MCF 10A (cell line): ENCODE measurements at regions not wholly inside any gene's neighbourhood (a gene's known extent, or its start where the extent isn't known, plus 50 kb on each side); places are given as distances from the start of the nearest gene placed in this dataset.

Source experiments
- BruUV-seq: library from RNA; stranded (reverse); fragments of 400-500 nt; replicated peaks from 2 replicates; lab custom pipeline; 2021; lab: Mats Ljungman, UMichigan
- CTCF ChIA-PET: fragments of 300-600 bp; sonication (Branson Sonifier 250); formaldehyde crosslinking; extraction: SDS; loops from one replicate; lab custom pipeline; 2021; ENCODE audit warnings: antibody characterized with exemption, inconsistent platforms; lab: Yijun Ruan, JAX
- POLR2A ChIA-PET: fragments of 300-600, 350-650 bp; sonication (Branson Sonifier 250); formaldehyde crosslinking; extraction: SDS; loops from one replicate; lab custom pipeline; 2020; ENCODE audit warnings: antibody characterized with exemption, inconsistent platforms; lab: Yijun Ruan, JAX
- DNase-seq: peaks from one replicate; pipeline ENCODE4 v3.0.0-alpha.2; 2018; ENCODE audit not compliant: unreplicated experiment
- H3K27ac Mint-ChIP-seq: one replicate; pipeline ENCODE4 v1.8.0; 2022; ENCODE audit warnings: mild to moderate bottlenecking, low read depth, mixed read lengths; ENCODE audit not compliant: unreplicated experiment
- H3K27me3 Mint-ChIP-seq: one replicate; pipeline ENCODE4 v1.8.0; 2022; ENCODE audit warnings: mixed read lengths; ENCODE audit not compliant: insufficient read depth, unreplicated experiment
- H3K36me3 Mint-ChIP-seq: one replicate; pipeline ENCODE4 v1.8.0; 2022; ENCODE audit warnings: mild to moderate bottlenecking, moderate library complexity, mixed read lengths; ENCODE audit not compliant: insufficient read depth, unreplicated experiment
- H3K4me1 Mint-ChIP-seq: one replicate; pipeline ENCODE4 v1.8.0; 2022; ENCODE audit warnings: mixed read lengths; ENCODE audit not compliant: insufficient read depth, unreplicated experiment
- H3K4me3 Mint-ChIP-seq: one replicate; pipeline ENCODE4 v1.8.0; 2022; ENCODE audit warnings: mild to moderate bottlenecking, moderate library complexity, mixed read lengths; ENCODE audit not compliant: unreplicated experiment
- H3K9me3 Mint-ChIP-seq: one replicate; pipeline ENCODE4 v1.8.0; 2022; ENCODE audit warnings: mixed read lengths; ENCODE audit not compliant: unreplicated experiment
- intact Hi-C: fragments of 100-400 bp; cut with micrococcal nuclease; formaldehyde crosslinking; loops from 2 replicates; pipeline ENCODE4 v1.14.1; 2022
- TF ChIP-seq, protein P1 (sequence below): fragments of 200-600 bp; IDR thresholded peaks from one replicate; pipeline ENCODE4 v1.8.0; 2022; ENCODE audit warnings: antibody characterized with exemption, mild to moderate bottlenecking; ENCODE audit not compliant: unreplicated experiment

GRCh38 chr13:22740264-22740663 is 440.5 kb upstream of the SGCG start:
- no TSS peak for BruUV-seq
- TF ChIP-seq, protein P1, sequence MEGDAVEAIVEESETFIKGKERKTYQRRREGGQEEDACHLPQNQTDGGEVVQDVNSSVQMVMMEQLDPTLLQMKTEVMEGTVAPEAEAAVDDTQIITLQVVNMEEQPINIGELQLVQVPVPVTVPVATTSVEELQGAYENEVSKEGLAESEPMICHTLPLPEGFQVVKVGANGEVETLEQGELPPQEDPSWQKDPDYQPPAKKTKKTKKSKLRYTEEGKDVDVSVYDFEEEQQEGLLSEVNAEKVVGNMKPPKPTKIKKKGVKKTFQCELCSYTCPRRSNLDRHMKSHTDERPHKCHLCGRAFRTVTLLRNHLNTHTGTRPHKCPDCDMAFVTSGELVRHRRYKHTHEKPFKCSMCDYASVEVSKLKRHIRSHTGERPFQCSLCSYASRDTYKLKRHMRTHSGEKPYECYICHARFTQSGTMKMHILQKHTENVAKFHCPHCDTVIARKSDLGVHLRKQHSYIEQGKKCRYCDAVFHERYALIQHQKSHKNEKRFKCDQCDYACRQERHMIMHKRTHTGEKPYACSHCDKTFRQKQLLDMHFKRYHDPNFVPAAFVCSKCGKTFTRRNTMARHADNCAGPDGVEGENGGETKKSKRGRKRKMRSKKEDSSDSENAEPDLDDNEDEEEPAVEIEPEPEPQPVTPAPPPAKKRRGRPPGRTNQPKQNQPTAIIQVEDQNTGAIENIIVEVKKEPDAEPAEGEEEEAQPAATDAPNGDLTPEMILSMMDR, result peak; percentile 9
- peaks cover 4% of the 10 kb centered on the region for H3K9me3 Mint-ChIP-seq
- ChIA-PET CTCF (no interaction called here), POLR2A (no interaction called here)
- no peak overlapping the region for H3K27ac Mint-ChIP-seq
- DNase-seq, result no peak
- H3K27me3 Mint-ChIP-seq, result no peaks in the 10 kb centered on the region
- no peak overlapping the region for H3K4me3 Mint-ChIP-seq
- intact Hi-C loops, result no loop called here
- no peaks in the 10 kb centered on the region for H3K4me1 Mint-ChIP-seq
- H3K36me3 Mint-ChIP-seq, result no peaks in the 10 kb centered on the region

DNA sequence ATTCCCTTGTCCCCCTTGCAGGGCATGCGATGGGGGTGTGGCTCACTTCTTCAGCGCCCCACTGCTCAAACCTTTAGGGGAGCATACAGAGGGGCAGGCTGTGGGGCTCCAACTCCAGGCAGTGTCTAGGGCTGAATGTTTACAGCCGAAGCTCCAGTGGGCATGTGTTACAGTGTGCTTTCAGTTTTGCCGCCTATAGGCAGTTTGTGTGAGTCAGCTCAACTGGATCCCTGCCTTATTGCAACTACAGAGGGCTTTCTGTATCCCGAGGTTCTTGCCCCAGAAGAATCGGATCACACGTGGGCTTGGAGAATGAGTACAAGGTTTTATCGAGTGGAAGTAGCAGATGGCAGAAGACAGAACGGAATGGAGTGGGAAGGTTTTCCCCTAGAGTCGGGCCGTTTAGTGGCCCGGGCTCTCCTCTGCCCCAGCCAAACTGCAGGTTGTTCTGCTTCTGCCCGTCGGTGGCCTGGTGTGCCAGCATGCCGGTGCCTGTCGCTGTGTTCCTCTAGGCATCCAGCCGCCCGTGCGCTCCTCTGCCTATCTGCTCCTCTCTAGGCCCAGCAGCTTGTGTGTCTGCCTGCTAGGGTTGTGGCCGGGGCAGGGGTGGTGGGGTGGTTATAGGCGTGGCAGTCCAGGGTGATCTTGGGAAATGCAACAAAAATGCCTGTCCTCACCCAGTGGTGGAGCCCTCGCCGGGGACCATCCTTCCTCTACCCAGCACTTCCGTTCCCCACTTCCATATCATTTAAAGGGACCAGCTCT is 435.9 kb upstream of the SGCG start:
- no peak for DNase-seq
- Mint-ChIP-seq H3K27ac (peak overlapping the region; percentile 43), H3K4me1 (peaks cover 5% of the 10 kb centered on the region), H3K36me3 (no peaks in the 10 kb centered on the region), H3K27me3 (no peaks in the 10 kb centered on the region), H3K4me3 (no peak overlapping the region), H3K9me3 (peaks cover 4% of the 10 kb centered on the region)
- intact Hi-C loops, result no loop called here
- no TSS peak for BruUV-seq
- CTCF ChIA-PET, result no interaction called here
- POLR2A ChIA-PET, result interaction anchor here (0.6 kb wide), 1 partner anchor 1036 kb away, joined by 3 read pairs; no protein-coding TSS in a partner anchor
- TF ChIP-seq, protein P1, result no peak

DNA sequence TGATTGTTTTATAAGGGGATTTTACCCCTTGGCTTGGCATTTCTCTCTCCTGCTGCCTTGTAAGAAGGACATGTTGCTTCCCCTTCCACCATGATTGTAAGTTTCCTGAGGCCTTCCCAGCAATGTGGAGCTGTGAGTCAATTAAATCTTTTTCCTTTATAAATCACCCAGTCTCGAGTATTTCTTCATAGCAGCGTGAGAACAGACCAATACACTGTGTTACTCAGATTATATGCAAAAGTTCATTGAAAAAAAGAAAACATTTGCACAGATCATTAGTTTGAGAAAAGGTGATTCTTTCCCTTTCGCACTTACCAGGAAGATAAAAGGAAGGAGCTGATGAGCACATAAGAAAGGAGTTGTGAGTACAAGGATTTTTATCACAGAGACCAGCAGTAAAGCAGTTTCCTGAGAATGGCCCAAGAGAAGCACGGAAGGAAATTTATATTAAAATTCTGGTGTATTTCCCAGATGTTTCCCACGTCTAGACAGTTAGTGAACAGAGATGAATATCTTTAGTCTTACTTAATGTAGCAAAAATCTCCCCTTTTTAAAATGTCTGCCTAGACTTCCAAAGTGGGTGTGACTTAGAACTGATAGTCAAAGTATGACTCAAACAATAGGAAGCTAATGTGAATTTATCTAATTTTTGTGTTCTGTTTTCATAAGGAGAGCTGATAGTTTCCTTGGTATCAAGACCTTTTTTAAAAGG is 431.8 kb upstream of the SGCG start:
- Mint-ChIP-seq H3K4me1 (peaks cover 5% of the 10 kb centered on the region), H3K27ac (peak overlapping the region; percentile 8), H3K27me3 (no peaks in the 10 kb centered on the region), H3K9me3 (peaks cover 16% of the 10 kb centered on the region), H3K4me3 (no peak overlapping the region), H3K36me3 (no peaks in the 10 kb centered on the region)
- POLR2A ChIA-PET, result interaction anchor here (0.6 kb wide), 1 partner anchor 427 kb away, joined by 3 read pairs; no protein-coding TSS in a partner anchor
- no TSS peak for BruUV-seq
- DNase-seq, result no peak
- CTCF ChIA-PET, result interaction anchor here (0.5 to 1.6 kb wide), 6 partner anchors 11 to 1124 kb away, joined by 3 to 6 read pairs (median 3); no protein-coding TSS in a partner anchor
- TF ChIP-seq, protein P1, result no peak
- intact Hi-C loops, result no loop called here

DNA sequence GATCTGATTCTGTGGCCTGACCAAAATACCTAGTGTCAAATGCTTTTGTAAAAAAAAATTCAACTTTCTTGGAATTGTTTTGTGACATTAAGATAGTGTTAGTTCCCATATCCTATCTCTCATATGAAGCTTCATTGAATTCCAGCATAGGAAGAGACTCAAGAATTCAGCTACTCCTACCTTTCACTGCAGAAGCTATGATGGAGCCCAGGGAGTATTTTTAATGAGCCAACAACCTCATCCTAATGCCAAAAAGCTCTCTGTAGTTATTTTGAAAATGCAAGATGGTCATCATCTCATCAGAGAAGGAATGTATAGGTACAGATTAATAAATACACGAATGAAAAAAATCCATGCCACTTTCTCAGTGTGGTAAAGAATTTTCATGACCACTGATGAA is 431.2 kb upstream of the SGCG start:
- ChIA-PET CTCF (interaction anchor here (0.6 to 1.6 kb wide), 4 partner anchors 10 to 1124 kb away, joined by 3 to 6 read pairs (median 3); no protein-coding TSS in a partner anchor), POLR2A (interaction anchor here (0.6 kb wide), 1 partner anchor 427 kb away, joined by 3 read pairs; no protein-coding TSS in a partner anchor)
- BruUV-seq, result no TSS peak
- intact Hi-C loops, result loop anchor here (10.0 kb wide), 1 partner anchor 905 kb away; no protein-coding TSS in a partner anchor
- H3K4me3 Mint-ChIP-seq, result no peak overlapping the region
- peaks cover 17% of the 10 kb centered on the region for H3K9me3 Mint-ChIP-seq
- H3K27me3 Mint-ChIP-seq, result no peaks in the 10 kb centered on the region
- H3K4me1 Mint-ChIP-seq, result peaks cover 5% of the 10 kb centered on the region
- no peak overlapping the region for H3K27ac Mint-ChIP-seq
- TF ChIP-seq, protein P1, result no peak
- DNase-seq, result no peak
- H3K36me3 Mint-ChIP-seq, result no peaks in the 10 kb centered on the region
